ENCODE measurements at regions not wholly inside any gene's neighbourhood (a gene's known extent, or its start where the extent isn't known, plus 50 kb on each side); places are given as distances from the start of the nearest gene placed in this dataset.

- TF ChIP-seq, protein P1, sequence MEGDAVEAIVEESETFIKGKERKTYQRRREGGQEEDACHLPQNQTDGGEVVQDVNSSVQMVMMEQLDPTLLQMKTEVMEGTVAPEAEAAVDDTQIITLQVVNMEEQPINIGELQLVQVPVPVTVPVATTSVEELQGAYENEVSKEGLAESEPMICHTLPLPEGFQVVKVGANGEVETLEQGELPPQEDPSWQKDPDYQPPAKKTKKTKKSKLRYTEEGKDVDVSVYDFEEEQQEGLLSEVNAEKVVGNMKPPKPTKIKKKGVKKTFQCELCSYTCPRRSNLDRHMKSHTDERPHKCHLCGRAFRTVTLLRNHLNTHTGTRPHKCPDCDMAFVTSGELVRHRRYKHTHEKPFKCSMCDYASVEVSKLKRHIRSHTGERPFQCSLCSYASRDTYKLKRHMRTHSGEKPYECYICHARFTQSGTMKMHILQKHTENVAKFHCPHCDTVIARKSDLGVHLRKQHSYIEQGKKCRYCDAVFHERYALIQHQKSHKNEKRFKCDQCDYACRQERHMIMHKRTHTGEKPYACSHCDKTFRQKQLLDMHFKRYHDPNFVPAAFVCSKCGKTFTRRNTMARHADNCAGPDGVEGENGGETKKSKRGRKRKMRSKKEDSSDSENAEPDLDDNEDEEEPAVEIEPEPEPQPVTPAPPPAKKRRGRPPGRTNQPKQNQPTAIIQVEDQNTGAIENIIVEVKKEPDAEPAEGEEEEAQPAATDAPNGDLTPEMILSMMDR (IDR thresholded peaks at IDR 0.05; ENCODE audit: insufficient read depth, low read length, missing control alignments): no peak
- no peak for DNase-seq (ENCODE audit: low read depth, low spot score)
- POLR2A ChIA-PET: no interaction called here
- CTCF ChIA-PET: no interaction called here
- H3K4me3 ChIP-seq (ENCODE audit: low read depth, low read length): no peak overlapping the region
Measured at GRCh38 chr2:136358576-136358975, 240.6 kb upstream of the CXCR4 start.

- CTCF ChIA-PET: interaction anchor here (1.0 kb wide), 1 partner anchor 443 kb away, joined by 3 read pairs; no protein-coding TSS in a partner anchor
- TF ChIP-seq, protein P1 (IDR thresholded peaks at IDR 0.05; ENCODE audit: insufficient read depth, low read length, missing control alignments): no peak
- POLR2A ChIA-PET: no interaction called here
- H3K4me3 ChIP-seq (ENCODE audit: low read depth, low read length): no peak overlapping the region
- DNase-seq (ENCODE audit: low read depth, low spot score): no peak
Measured at GRCh38 chr2:136357007-136357380, 239.0 kb upstream of the CXCR4 start.

DNA sequence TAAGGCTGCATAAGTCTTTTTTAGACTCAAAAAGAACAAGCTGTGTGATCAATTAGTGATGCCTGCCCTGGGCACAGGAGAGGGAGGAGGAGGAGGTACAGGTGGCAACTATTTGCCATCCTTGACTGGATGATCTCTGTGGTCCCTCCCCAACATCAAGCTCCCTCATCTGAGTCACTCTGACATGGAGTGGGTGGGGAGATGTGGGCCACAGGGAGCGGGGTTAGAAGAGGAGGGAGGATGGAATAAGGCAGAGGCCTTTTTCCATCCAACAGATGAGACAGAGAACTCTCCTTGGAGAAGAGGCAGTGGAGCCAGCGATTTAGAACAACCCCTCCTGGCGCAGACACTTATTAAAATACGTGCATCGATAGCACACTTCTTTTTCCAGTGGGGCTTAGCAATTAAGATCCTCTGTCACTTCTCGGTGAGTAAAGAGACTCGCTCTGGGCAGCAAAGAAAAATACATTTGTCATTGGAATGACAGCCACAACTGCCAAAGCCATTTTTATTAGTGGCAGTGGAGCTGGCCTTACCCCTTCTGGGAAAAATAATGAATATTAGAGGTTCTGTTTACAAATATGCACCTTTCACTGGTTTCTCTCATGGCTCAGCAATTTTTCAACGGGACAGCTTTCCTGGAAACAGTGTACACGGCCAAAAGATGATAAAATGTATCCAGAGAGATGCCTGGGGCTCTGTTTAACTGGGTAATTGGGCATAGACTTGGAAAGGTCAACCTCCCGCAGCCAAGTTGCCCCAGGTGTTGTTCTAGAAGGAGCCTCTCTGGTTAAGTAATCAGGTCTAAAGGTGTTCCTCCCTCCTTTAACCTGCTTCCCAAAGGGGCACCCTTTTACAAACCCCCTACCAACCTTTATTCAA is 238.4 kb upstream of the CXCR4 start:
- H3K4me3 ChIP-seq (ENCODE audit: low read depth, low read length): no peak overlapping the region
- ChIA-PET CTCF (interaction anchor here (1.0 to 1.2 kb wide), 2 partner anchors 443 kb away, joined by 3 read pairs; no protein-coding TSS in a partner anchor), POLR2A (no interaction called here)
- TF ChIP-seq, protein P1 (IDR thresholded peaks at IDR 0.05; ENCODE audit: insufficient read depth, low read length, missing control alignments): no peak
- DNase-seq (ENCODE audit: low read depth, low spot score): no peak

DNA sequence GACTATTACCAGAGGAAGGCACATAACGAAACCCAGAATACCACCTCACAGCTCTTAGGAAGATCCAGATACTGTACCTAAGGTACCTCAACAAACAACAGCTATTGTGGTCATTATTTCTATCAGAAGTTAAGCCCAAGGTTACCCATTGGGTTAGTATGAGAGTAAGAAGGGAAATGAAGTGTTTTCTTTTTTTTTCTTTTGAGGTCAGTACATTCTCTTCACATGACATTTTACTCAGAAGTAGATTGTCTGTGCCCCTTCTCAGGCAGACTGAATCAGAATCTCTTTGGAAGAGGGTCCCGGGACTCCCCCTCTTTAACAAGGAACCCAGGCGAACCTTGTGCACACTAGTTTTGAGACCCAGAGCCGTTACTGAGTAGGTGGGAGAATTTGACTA is 233.7 kb upstream of the CXCR4 start:
- POLR2A ChIA-PET: no interaction called here
- H3K4me3 ChIP-seq (ENCODE audit: low read depth, low read length): no peak overlapping the region
- CTCF ChIA-PET: no interaction called here
- no peak for DNase-seq (ENCODE audit: low read depth, low spot score)
- TF ChIP-seq, protein P1 (IDR thresholded peaks at IDR 0.05; ENCODE audit: insufficient read depth, low read length, missing control alignments): no peak

DNA sequence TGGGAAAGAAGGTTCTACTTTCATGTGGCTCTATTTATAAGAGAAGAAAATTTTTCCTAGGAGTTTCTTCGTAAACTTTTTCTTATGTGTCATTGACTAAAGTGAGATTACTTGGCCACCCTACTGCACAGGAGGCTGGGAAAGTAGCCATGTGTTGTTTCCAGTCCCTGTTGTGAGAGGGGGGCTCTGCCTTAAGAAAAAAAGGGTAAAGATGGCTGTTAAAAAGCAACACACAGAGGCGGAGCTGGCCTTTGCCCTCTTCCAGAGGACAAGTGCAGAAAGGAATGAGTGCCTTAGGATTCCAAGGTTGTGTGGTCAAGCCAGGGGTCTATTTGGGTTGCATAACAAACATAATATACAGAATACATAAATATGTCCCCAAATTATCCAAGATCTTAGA is 230.0 kb upstream of the CXCR4 start:
- ChIA-PET POLR2A (no interaction called here), CTCF (interaction anchor here (0.8 kb wide), 1 partner anchor 434 kb away, joined by 3 read pairs; no protein-coding TSS in a partner anchor)
- H3K4me3 ChIP-seq (ENCODE audit: low read depth, low read length): no peak overlapping the region
- DNase-seq (ENCODE audit: low read depth, low spot score): no peak
- TF ChIP-seq, protein P1 (IDR thresholded peaks at IDR 0.05; ENCODE audit: insufficient read depth, low read length, missing control alignments): no peak

DNA sequence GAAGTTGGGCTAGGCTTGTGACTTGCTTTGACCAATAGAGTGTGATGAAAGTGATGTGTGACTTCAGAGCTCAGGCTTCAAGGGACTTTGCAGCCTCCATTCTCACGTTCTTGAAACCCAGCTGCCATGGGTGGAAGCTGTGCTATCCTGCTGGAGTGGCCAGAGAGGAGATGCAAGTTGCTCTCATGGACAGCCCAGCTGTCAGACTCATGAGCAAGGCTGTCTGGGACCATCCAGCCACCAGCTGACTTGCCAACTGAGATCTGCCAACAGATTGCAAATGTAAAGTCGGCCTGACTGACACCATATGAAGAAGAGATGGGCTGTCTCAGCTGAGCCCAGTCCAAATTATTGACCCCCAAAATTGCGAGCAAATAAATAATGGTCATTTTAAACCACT is 226.4 kb upstream of the CXCR4 start:
- ChIA-PET CTCF (no interaction called here), POLR2A (no interaction called here)
- TF ChIP-seq, protein P1 (IDR thresholded peaks at IDR 0.05; ENCODE audit: insufficient read depth, low read length, missing control alignments): no peak
- no peak overlapping the region for H3K4me3 ChIP-seq (ENCODE audit: low read depth, low read length)
- DNase-seq (ENCODE audit: low read depth, low spot score): no peak
